ENCODE measurements at regions not wholly inside any gene's neighbourhood (a gene's known extent, or its start where the extent isn't known, plus 50 kb on each side); places are given as distances from the start of the nearest gene placed in this dataset.
"Not testable (repeated sequence)": the region's sequence is repeated elsewhere in the genome, so short reads cannot be mapped to it uniquely, and the experiment has no call there.

DNA sequence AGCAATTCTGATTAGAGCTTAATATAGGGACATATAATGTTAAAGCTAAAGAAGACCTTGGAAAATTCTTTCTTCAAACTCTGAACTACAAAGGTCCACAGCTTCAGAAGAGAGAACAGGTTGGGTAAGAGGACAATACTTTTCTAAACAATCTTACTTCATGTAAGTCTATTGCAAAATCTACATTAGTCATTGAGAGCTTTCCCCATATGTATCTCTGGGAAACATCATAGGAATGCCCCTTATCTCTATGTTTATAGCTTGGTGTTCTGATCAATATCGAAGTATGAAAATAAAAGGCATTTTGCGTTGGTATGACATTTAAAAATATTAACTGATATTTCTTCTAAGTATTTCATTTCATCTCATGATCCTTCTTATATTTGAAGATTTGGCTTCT, 962.6 kb downstream of the AACS start:
- Histone ChIP-seq H3K4me3 (ENCODE audit: low read depth in 1 of 2, low read length in 2 of 2) (no peak overlapping the region), H3K27me3 (ENCODE audit: low read depth, low read length) (no peaks in the 10 kb centered on the region), H3K4me1 (ENCODE audit: control insufficient read depth in 1 of 2, insufficient read depth in 2 of 2, low read length in 2 of 2) (no peaks in the 10 kb centered on the region), H3K36me3 (ENCODE audit: control insufficient read depth in 1 of 2, insufficient read depth in 2 of 2, low read length in 2 of 2) (no peaks in the 10 kb centered on the region), H3K27ac (ENCODE audit: low read length) (no peak overlapping the region), H3K9me3 (ENCODE audit: control insufficient read depth in 1 of 2, low read length in 2 of 2) (no peaks in the 10 kb centered on the region)

DNA sequence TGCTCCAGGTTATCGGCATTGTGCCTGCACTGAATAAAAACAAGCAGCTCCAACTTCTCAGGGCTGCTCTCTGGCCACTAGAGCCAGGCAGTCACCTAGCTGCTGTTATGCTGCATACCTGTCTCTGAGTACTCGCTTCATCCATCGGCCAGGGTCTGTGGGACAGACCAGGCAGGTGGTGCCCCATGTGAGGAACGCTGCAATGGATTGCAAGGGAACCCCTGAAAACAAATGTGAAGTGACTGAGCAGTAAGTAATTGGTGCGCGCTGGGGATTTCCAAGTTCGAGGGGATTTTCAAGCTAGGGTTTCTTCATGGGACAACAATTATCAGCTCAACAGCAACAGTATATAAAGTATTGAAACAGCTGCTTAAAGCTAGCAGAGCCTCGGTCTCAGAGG, 965.3 kb downstream of the AACS start:
- Histone ChIP-seq H3K36me3 (ENCODE audit: control insufficient read depth in 1 of 2, insufficient read depth in 2 of 2, low read length in 2 of 2) (no peaks in the 10 kb centered on the region), H3K4me3 (ENCODE audit: low read depth in 1 of 2, low read length in 2 of 2) (no peak overlapping the region), H3K27me3 (ENCODE audit: low read depth, low read length) (no peaks in the 10 kb centered on the region), H3K27ac (ENCODE audit: low read length) (no peak overlapping the region), H3K4me1 (ENCODE audit: control insufficient read depth in 1 of 2, insufficient read depth in 2 of 2, low read length in 2 of 2) (no peaks in the 10 kb centered on the region), H3K9me3 (ENCODE audit: control insufficient read depth in 1 of 2, low read length in 2 of 2) (no peaks in the 10 kb centered on the region)

DNA sequence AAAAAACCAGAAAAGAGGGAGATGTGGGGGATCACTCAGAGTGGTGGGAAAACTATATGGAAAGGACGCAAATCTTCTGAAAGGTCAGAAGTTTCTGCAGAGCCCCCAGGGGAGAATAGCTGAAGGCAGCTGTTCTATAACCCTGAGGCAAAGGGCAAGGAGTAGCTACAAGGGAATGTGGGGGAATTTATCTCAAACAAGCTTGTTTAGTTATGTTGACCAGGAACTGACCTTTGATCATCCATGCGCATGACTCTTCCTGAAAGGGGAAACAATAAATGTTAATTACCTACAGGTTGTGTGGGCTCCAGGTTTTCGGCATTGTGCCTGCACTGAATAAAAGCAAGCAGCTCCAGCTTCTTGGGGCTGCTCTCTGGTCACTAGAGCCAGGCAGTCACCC, 968.5 kb downstream of the AACS start:
- no peak overlapping the region for H3K4me3 ChIP-seq (ENCODE audit: low read depth in 1 of 2, low read length in 2 of 2)
- H3K27ac ChIP-seq (ENCODE audit: low read length): no peak overlapping the region

DNA sequence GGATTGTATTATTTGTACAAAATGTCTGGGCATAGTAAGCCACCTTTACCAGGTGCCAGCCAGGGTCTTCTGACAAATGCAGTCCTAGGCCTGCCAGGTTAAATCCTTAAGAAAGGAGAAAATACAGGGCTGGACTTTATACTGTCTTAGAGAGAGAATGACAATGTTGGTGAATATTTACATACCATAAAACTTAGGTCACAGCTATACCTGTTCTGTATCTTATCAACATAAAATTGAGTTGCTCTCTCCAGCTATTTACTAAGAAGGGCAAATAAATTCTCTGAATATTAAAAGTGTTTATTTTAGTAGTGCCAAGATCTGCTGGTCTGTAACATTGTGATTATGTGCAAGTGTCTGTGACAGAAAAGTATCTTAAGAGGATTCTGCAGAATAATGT, 971.1 kb downstream of the AACS start:
- Histone ChIP-seq H3K36me3 (ENCODE audit: control insufficient read depth in 1 of 2, insufficient read depth in 2 of 2, low read length in 2 of 2) (no peaks in the 10 kb centered on the region), H3K27me3 (ENCODE audit: low read depth, low read length) (no peaks in the 10 kb centered on the region), H3K4me3 (ENCODE audit: low read depth in 1 of 2, low read length in 2 of 2) (no peak overlapping the region), H3K9me3 (ENCODE audit: control insufficient read depth in 1 of 2, low read length in 2 of 2) (no peaks in the 10 kb centered on the region), H3K27ac (ENCODE audit: low read length) (no peak overlapping the region), H3K4me1 (ENCODE audit: control insufficient read depth in 1 of 2, insufficient read depth in 2 of 2, low read length in 2 of 2) (no peaks in the 10 kb centered on the region)

More for the DNA sequence above, 968.5 kb downstream of the AACS start:
- no peaks in the 10 kb centered on the region for H3K36me3 ChIP-seq (ENCODE audit: control insufficient read depth in 1 of 2, insufficient read depth in 2 of 2, low read length in 2 of 2)
- no peaks in the 10 kb centered on the region for H3K9me3 ChIP-seq (ENCODE audit: control insufficient read depth in 1 of 2, low read length in 2 of 2)
- no peaks in the 10 kb centered on the region for H3K27me3 ChIP-seq (ENCODE audit: low read depth, low read length)
- H3K4me1 ChIP-seq (ENCODE audit: control insufficient read depth in 1 of 2, insufficient read depth in 2 of 2, low read length in 2 of 2): no peaks in the 10 kb centered on the region

DNA sequence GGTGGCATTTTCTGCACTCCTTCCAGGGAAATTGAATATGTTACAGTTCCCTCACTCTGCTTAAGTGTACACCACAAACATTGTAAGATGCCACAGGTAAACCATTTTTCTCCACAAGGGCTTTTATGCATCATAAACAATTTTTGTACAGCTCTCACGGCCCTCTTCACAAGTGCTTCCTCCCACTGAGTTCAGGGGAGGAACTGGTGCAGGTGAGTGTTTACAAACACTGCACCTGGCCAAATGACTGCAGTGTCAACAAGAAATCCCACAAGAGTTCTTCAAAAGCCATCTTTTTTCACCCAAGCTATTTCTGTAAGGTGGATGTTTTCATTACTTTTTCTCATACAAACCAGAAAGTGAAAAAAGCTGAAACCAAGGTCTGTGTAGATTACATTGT, 973.2 kb downstream of the AACS start:
- Histone ChIP-seq H3K4me3 (ENCODE audit: low read depth in 1 of 2, low read length in 2 of 2) (no peak overlapping the region), H3K36me3 (ENCODE audit: control insufficient read depth in 1 of 2, insufficient read depth in 2 of 2, low read length in 2 of 2) (no peaks in the 10 kb centered on the region), H3K27me3 (ENCODE audit: low read depth, low read length) (no peaks in the 10 kb centered on the region), H3K4me1 (ENCODE audit: control insufficient read depth in 1 of 2, insufficient read depth in 2 of 2, low read length in 2 of 2) (no peaks in the 10 kb centered on the region), H3K27ac (ENCODE audit: low read length) (no peak overlapping the region), H3K9me3 (ENCODE audit: control insufficient read depth in 1 of 2, low read length in 2 of 2) (no peaks in the 10 kb centered on the region)

DNA sequence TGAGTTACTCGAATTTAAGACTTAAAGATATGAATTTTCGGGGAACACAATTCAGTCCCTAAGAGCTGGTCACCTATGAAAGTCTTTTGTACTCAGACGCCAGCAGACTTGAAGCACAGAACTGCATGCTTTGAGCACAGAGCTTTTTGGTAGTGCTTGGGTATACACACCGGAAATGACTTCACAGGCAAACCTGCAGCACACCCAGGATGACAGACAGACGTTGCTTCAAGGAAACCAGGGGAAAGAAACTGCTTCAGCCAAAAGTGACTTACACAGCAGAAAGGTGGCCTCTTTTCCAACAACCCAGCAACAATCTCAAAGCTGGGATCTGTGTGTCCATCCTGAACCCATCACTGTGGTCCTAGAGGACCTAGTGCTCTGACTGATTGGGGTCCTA, 975.1 kb downstream of the AACS start:
- H3K4me1 ChIP-seq (ENCODE audit: control insufficient read depth in 1 of 2, insufficient read depth in 2 of 2, low read length in 2 of 2): no peaks in the 10 kb centered on the region
- H3K9me3 ChIP-seq (ENCODE audit: control insufficient read depth in 1 of 2, low read length in 2 of 2): no peaks in the 10 kb centered on the region
- no peak overlapping the region for H3K4me3 ChIP-seq (ENCODE audit: low read depth in 1 of 2, low read length in 2 of 2)
- no peak overlapping the region for H3K27ac ChIP-seq (ENCODE audit: low read length)
- no peaks in the 10 kb centered on the region for H3K27me3 ChIP-seq (ENCODE audit: low read depth, low read length)
- H3K36me3 ChIP-seq (ENCODE audit: control insufficient read depth in 1 of 2, insufficient read depth in 2 of 2, low read length in 2 of 2): no peaks in the 10 kb centered on the region

DNA sequence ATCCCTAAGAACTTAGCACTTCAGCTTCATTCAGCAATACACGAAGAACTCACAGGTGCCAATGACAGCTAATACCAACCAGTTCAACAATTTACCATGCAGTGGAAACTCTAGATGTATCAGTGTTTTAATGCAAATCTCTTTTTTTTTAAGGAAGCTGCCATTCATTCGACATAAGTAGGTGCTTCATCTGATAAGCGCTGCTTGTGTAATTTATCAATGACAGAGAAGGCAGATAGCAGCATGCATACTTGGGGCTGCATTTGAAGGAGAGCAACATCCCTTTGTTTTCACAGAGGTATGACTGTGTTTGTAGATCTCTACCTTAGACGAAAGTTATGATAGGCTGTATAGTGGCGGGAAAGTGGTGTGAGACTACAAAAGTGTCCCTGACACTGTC, 977.1 kb downstream of the AACS start:
- Histone ChIP-seq H3K27me3 (ENCODE audit: low read depth, low read length) (no peaks in the 10 kb centered on the region), H3K4me3 (ENCODE audit: low read depth in 1 of 2, low read length in 2 of 2) (no peak overlapping the region), H3K27ac (ENCODE audit: low read length) (no peak overlapping the region), H3K9me3 (ENCODE audit: control insufficient read depth in 1 of 2, low read length in 2 of 2) (no peaks in the 10 kb centered on the region), H3K4me1 (ENCODE audit: control insufficient read depth in 1 of 2, insufficient read depth in 2 of 2, low read length in 2 of 2) (no peaks in the 10 kb centered on the region), H3K36me3 (ENCODE audit: control insufficient read depth in 1 of 2, insufficient read depth in 2 of 2, low read length in 2 of 2) (no peaks in the 10 kb centered on the region)

DNA sequence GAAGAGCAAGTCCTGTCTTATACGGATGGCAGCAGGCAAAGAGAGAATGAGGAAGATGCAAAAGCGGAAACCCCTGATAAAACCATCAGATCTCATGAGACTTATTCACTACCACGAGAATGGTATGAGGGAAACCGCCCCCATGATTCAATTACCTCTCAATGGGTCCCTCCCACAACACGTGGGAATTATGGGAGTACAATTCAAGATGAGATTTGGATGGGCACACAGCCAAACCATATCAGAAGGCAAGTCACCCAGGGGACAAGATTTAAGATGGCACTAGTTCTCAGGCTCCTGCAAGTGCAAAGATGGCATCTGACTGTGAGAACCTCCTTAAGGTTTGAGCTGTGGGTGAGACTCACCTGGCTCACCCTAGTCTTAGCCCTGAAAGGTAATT, 984.3 kb downstream of the AACS start:
- not testable (repeated sequence) for H3K9me3 ChIP-seq (ENCODE audit: control insufficient read depth in 1 of 2, low read length in 2 of 2); H3K27me3 ChIP-seq (ENCODE audit: low read depth, low read length); H3K4me3 ChIP-seq (ENCODE audit: low read depth in 1 of 2, low read length in 2 of 2); H3K36me3 ChIP-seq (ENCODE audit: control insufficient read depth in 1 of 2, insufficient read depth in 2 of 2, low read length in 2 of 2); H3K4me1 ChIP-seq (ENCODE audit: control insufficient read depth in 1 of 2, insufficient read depth in 2 of 2, low read length in 2 of 2); H3K27ac ChIP-seq (ENCODE audit: low read length)

DNA sequence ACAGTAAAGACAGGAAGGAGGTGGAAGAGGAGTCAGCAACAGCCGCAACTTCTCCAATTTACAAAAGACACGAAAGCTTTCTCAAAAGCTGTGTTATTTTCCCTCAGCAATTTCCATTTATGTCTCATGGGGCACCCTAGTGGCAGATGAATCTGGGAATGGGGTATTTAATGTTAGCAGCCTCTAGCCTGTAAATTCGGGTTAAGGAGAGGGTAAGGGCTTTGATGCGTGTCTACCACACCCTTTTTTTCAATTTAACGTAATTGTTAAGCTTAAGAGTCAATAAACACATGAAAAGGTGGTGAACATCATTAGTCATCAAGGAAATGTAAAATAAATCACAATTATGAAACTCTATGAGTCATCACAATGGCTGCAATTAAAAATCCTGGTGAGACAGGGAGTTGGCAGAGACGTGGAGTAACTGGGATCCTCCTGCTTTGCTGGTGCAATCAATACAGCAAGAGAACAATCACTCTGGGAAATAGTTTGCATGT, 986.4 kb downstream of the AACS start:
- Histone ChIP-seq H3K4me1 (ENCODE audit: control insufficient read depth in 1 of 2, insufficient read depth in 2 of 2, low read length in 2 of 2) (no peaks in the 10 kb centered on the region), H3K27me3 (ENCODE audit: low read depth, low read length) (no peaks in the 10 kb centered on the region), H3K4me3 (ENCODE audit: low read depth in 1 of 2, low read length in 2 of 2) (no peak overlapping the region), H3K9me3 (ENCODE audit: control insufficient read depth in 1 of 2, low read length in 2 of 2) (no peaks in the 10 kb centered on the region), H3K27ac (ENCODE audit: low read length) (no peak overlapping the region), H3K36me3 (ENCODE audit: control insufficient read depth in 1 of 2, insufficient read depth in 2 of 2, low read length in 2 of 2) (no peaks in the 10 kb centered on the region)

DNA sequence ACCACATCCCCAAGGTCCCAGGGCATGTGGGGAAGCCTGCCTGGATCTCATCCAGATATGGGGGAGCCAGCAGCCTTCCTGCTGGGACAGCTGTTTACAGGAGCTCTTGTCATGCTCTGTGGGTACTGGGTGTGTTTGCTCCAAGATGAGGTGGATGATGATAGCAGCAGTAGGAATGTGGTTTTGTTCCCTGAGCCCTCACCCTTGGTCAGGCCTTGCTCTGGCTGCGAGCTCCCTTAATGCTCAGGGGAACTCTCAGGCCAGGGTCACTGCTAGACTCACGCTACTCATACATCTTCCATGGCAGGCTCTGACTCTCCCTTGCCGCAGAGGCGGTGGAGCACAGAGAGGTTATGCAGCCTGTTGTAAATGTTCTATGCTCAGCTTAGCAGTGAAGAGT, 990.3 kb downstream of the AACS start:
- Histone ChIP-seq H3K9me3 (ENCODE audit: control insufficient read depth in 1 of 2, low read length in 2 of 2) (no peaks in the 10 kb centered on the region), H3K27me3 (ENCODE audit: low read depth, low read length) (no peaks in the 10 kb centered on the region), H3K27ac (ENCODE audit: low read length) (no peak overlapping the region), H3K4me3 (ENCODE audit: low read depth in 1 of 2, low read length in 2 of 2) (no peak overlapping the region), H3K4me1 (ENCODE audit: control insufficient read depth in 1 of 2, insufficient read depth in 2 of 2, low read length in 2 of 2) (no peaks in the 10 kb centered on the region), H3K36me3 (ENCODE audit: control insufficient read depth in 1 of 2, insufficient read depth in 2 of 2, low read length in 2 of 2) (no peaks in the 10 kb centered on the region)

DNA sequence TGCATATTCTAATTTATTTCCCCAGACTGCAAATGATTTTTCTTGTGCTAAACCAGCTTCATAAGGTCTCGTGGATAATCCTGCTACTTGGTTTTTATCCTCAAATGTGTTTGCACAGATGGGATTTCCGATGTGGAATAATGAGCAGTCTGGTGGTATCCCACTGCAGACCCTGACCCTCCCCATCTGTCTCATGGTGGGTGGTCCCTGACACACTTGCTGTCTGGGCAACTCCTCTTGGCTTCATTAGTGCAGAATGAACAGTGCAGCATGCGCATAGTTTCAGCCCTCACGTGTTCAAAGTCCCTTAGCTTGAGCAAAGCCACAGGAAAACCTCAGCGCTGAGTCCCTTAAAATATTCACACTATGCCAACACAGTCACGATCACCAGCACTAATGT, 996.5 kb downstream of the AACS start:
- peaks cover 0 to 5% of the 10 kb centered on the region in 2 donors for H3K9me3 ChIP-seq (ENCODE audit: control insufficient read depth in 1 of 2, low read length in 2 of 2)
- no peak overlapping the region for H3K4me3 ChIP-seq (ENCODE audit: low read depth in 1 of 2, low read length in 2 of 2)
- H3K27ac ChIP-seq (ENCODE audit: low read length): no peak overlapping the region
- H3K27me3 ChIP-seq (ENCODE audit: low read depth, low read length): no peaks in the 10 kb centered on the region
- H3K4me1 ChIP-seq (ENCODE audit: control insufficient read depth in 1 of 2, insufficient read depth in 2 of 2, low read length in 2 of 2): no peaks in the 10 kb centered on the region
- no peaks in the 10 kb centered on the region for H3K36me3 ChIP-seq (ENCODE audit: control insufficient read depth in 1 of 2, insufficient read depth in 2 of 2, low read length in 2 of 2)

DNA sequence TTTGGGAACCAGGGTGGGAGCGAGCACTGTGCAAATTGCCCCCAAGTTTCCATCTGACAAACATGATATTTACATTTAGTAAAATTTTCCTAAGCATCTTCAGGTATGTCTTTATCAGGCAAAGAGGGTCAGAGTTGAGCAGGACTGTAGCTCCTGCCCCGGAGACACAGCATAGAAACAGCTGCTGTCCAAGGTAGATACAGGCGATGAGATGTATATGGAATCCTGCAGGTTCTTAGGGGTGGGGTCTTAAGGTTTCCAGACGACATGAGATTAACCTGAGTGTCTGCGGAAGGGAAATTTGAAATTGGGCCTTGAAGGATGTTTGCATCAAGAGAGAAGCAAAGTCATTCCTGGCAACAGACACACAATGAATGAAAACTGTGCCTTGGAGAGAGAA, 998.8 kb downstream of the AACS start:
- Histone ChIP-seq H3K9me3 (ENCODE audit: control insufficient read depth in 1 of 2, low read length in 2 of 2) (peaks cover 0 to 5% of the 10 kb centered on the region in 2 donors), H3K4me3 (ENCODE audit: low read depth in 1 of 2, low read length in 2 of 2) (no peak overlapping the region), H3K27ac (ENCODE audit: low read length) (no peak overlapping the region), H3K27me3 (ENCODE audit: low read depth, low read length) (no peaks in the 10 kb centered on the region), H3K4me1 (ENCODE audit: control insufficient read depth in 1 of 2, insufficient read depth in 2 of 2, low read length in 2 of 2) (no peaks in the 10 kb centered on the region), H3K36me3 (ENCODE audit: control insufficient read depth in 1 of 2, insufficient read depth in 2 of 2, low read length in 2 of 2) (no peaks in the 10 kb centered on the region)

Measured in muscle layer of duodenum (tissue), 2 donors.